CD4-positive, alpha-beta T cell (primary cell): ENCODE measurements at regions not wholly inside any gene's neighbourhood (a gene's known extent, or its start where the extent isn't known, plus 50 kb on each side); places are given as distances from the start of the nearest gene placed in this dataset.

Source experiments
- ATAC-seq: fragments of 200-7000 bp; cut with Tn5 transposase; one replicate; pipeline ENCODE4 v1.10.0; 2022; ENCODE audit warnings: mild to moderate bottlenecking; ENCODE audit not compliant: poor library complexity
- CTCF ChIA-PET: fragments of 350-600 bp; sonication (Branson Sonifier 250); formaldehyde crosslinking; loops from one replicate; lab custom pipeline; 2021; ENCODE audit warnings: antibody characterized with exemption, inconsistent platforms; lab: Charles Lee
- POLR2A ChIA-PET: fragments of 350-600 bp; sonication (Branson Sonifier 250); formaldehyde crosslinking; loops from one replicate; lab custom pipeline; 2021; ENCODE audit warnings: antibody characterized with exemption, inconsistent platforms; lab: Charles Lee
- DNase-seq, 14 experiments: peaks; one replicate each; pipeline ENCODE4 v3.0.0-alpha.2; 2013 to 2020; ENCODE audit warnings: mixed read lengths in 2 of 14
- H3K27ac ChIP-seq, 2 donors: one replicate each; pipeline versions ENCODE4 v1.5.1 to v1.7.0; 2013; ENCODE audit warnings: low read length in 2 of 2, low read depth in 1 of 2, mild to moderate bottlenecking in 1 of 2
- H3K27me3 ChIP-seq, 2 experiments: 1 replicate in 1 of 2; 2 replicates in 1 of 2; pipeline versions ENCODE4 v1.6.1 to v1.7.0; 2013; ENCODE audit warnings: low read length in 2 of 2, control low read depth in 1 of 2, mild to moderate bottlenecking in 1 of 2, moderate library complexity in 1 of 2; ENCODE audit not compliant: insufficient read depth in 2 of 2, control insufficient read depth in 1 of 2
- H3K36me3 ChIP-seq: one replicate; pipeline ENCODE4 v1.6.1; 2013; ENCODE audit warnings: low read length, control low read depth; ENCODE audit not compliant: insufficient read depth
- H3K4me1 ChIP-seq: one replicate; pipeline ENCODE4 v1.6.1; 2013; ENCODE audit warnings: low read length, control low read depth; ENCODE audit not compliant: insufficient read depth
- H3K4me3 ChIP-seq: one replicate; pipeline ENCODE4 v1.5.1; 2013; ENCODE audit warnings: mild to moderate bottlenecking, low read length, moderate library complexity
- H3K9me3 ChIP-seq, 2 experiments: 1 replicate in 1 of 2; 2 replicates in 1 of 2; pipeline versions ENCODE4 v1.6.1 to v1.7.0; 2013; ENCODE audit warnings: low read length in 2 of 2, mild to moderate bottlenecking in 2 of 2, control low read depth in 1 of 2, moderate library complexity in 1 of 2; ENCODE audit not compliant: control insufficient read depth in 1 of 2, insufficient read depth in 1 of 2
- H3K27ac Mint-ChIP-seq: one replicate; pipeline ENCODE4 v1.8.0; 2020; ENCODE audit warnings: mixed read lengths
- H3K27me3 Mint-ChIP-seq: one replicate; pipeline ENCODE4 v1.8.0; 2021; ENCODE audit warnings: mixed read lengths
- H3K36me3 Mint-ChIP-seq: one replicate; pipeline ENCODE4 v1.8.0; 2021; ENCODE audit warnings: low read depth, mixed read lengths
- H3K4me1 Mint-ChIP-seq: one replicate; pipeline ENCODE4 v1.8.0; 2021; ENCODE audit warnings: low read depth, mixed read lengths
- H3K4me3 Mint-ChIP-seq: one replicate; pipeline ENCODE4 v1.8.0; 2020; ENCODE audit warnings: mild to moderate bottlenecking, mixed read lengths
- H3K9me3 Mint-ChIP-seq: one replicate; pipeline ENCODE4 v1.8.0; 2020; ENCODE audit warnings: mixed read lengths
- CTCF ChIP-seq: fragments of 200-600 bp; IDR thresholded peaks from one replicate; pipeline ENCODE4 v1.8.0; 2022; ENCODE audit warnings: antibody characterized with exemption, mild to moderate bottlenecking
- intact Hi-C, 2 experiments: fragments of 100-400 bp; cut with DNase I in 1 of 2; cut with micrococcal nuclease in 1 of 2; formaldehyde crosslinking; loops; one replicate each; pipeline versions ENCODE4 v1.15.1 to v1.9.0; 2023 to 2025; cut with DNase I, micrococcal nuclease

GRCh38 chr2:41911033-41911432, 136.8 kb upstream of the PKDCC start:
- Mint-ChIP-seq H3K9me3 (no peaks in the 10 kb centered on the region), H3K27me3 (peaks cover 15% of the 10 kb centered on the region), H3K27ac (no peak overlapping the region), H3K36me3 (no peaks in the 10 kb centered on the region), H3K4me3 (no peak overlapping the region), H3K4me1 (no peaks in the 10 kb centered on the region)
- Histone ChIP-seq H3K4me3 (no peak overlapping the region), H3K27ac (no peak overlapping the region), H3K36me3 (no peaks in the 10 kb centered on the region), H3K27me3 (peaks cover 6% of the 10 kb centered on the region in 2 experiments), H3K9me3 (no peaks in the 10 kb centered on the region), H3K4me1 (no peaks in the 10 kb centered on the region)
- no peak for TF ChIP-seq CTCF
- DNase-seq (no peak), ATAC-seq (no peak)
- ChIA-PET CTCF (interaction anchor here (0.6 kb wide), 1 partner anchor 70 kb away, joined by 4 read pairs; no protein-coding TSS in a partner anchor), POLR2A (no interaction called here)
- intact Hi-C loops: no loop called here

GRCh38 chr2:41912337-41912736, 135.5 kb upstream of the PKDCC start:
- ATAC-seq (no peak), DNase-seq (no peak)
- ChIA-PET POLR2A (no interaction called here), CTCF (no interaction called here)
- Mint-ChIP-seq H3K27ac (no peak overlapping the region), H3K27me3 (peaks cover 11% of the 10 kb centered on the region), H3K4me3 (no peak overlapping the region), H3K9me3 (no peaks in the 10 kb centered on the region), H3K36me3 (no peaks in the 10 kb centered on the region), H3K4me1 (no peaks in the 10 kb centered on the region)
- Histone ChIP-seq H3K4me3 (no peak overlapping the region), H3K9me3 (no peaks in the 10 kb centered on the region), H3K4me1 (no peaks in the 10 kb centered on the region), H3K36me3 (no peaks in the 10 kb centered on the region), H3K27me3 (peaks cover 3 to 6% of the 10 kb centered on the region in 2 experiments), H3K27ac (no peak overlapping the region)
- TF ChIP-seq CTCF: no peak
- intact Hi-C loops: no loop called here

GRCh38 chr2:41912776-41913175, 135.0 kb upstream of the PKDCC start:
- Mint-ChIP-seq H3K4me3 (no peak overlapping the region), H3K36me3 (no peaks in the 10 kb centered on the region)
- POLR2A ChIA-PET: no interaction called here

More at GRCh38 chr2:41912776-41913175, 135.0 kb upstream of the PKDCC start:
- intact Hi-C loops: no loop called here
- H3K9me3 ChIP-seq: no peaks in the 10 kb centered on the region
- Mint-ChIP-seq H3K27ac (no peak overlapping the region), H3K27me3 (peaks cover 11% of the 10 kb centered on the region), H3K9me3 (no peaks in the 10 kb centered on the region), H3K4me1 (no peaks in the 10 kb centered on the region)
- H3K27ac ChIP-seq: no peak overlapping the region
- no peak overlapping the region for H3K4me3 ChIP-seq
- DNase-seq (no peak), ATAC-seq (no peak)
- no peak for TF ChIP-seq CTCF
- no peaks in the 10 kb centered on the region for H3K36me3 ChIP-seq
- CTCF ChIA-PET: no interaction called here
- H3K27me3 ChIP-seq: peaks cover 0 to 6% of the 10 kb centered on the region in 2 experiments
- no peaks in the 10 kb centered on the region for H3K4me1 ChIP-seq
